ENCODE measurements at regions not wholly inside any gene's neighbourhood (a gene's known extent, or its start where the extent isn't known, plus 50 kb on each side); places are given as distances from the start of the nearest gene placed in this dataset.

GRCh38 chr15:87200149-87200548 is 1056.4 kb downstream of the NTRK3 start:
- Mint-ChIP-seq H3K9me3 (no peaks in the 10 kb centered on the region), H3K4me3 (no peak overlapping the region), H3K4me1 (peaks cover 11% of the 10 kb centered on the region), H3K36me3 (ENCODE audit: low read depth) (no peaks in the 10 kb centered on the region), H3K27me3 (ENCODE audit: low read depth, poor library complexity) (peaks cover 3% of the 10 kb centered on the region), H3K27ac (no peak overlapping the region)
- no peak for DNase-seq
- TF ChIP-seq CTCF (IDR thresholded peaks at IDR 0.05): no peak

GRCh38 chr15:87197981-87198380 is 1058.6 kb downstream of the NTRK3 start:
- TF ChIP-seq CTCF (IDR thresholded peaks at IDR 0.05): no peak
- peaks cover 6% of the 10 kb centered on the region for H3K27me3 Mint-ChIP-seq (ENCODE audit: low read depth, poor library complexity)
- H3K4me3 Mint-ChIP-seq: no peak overlapping the region
- H3K27ac Mint-ChIP-seq: no peak overlapping the region
- no peaks in the 10 kb centered on the region for H3K9me3 Mint-ChIP-seq
- no peak for DNase-seq
- no peaks in the 10 kb centered on the region for H3K36me3 Mint-ChIP-seq (ENCODE audit: low read depth)
- H3K4me1 Mint-ChIP-seq: peaks cover 16% of the 10 kb centered on the region

- H3K27me3 Mint-ChIP-seq (ENCODE audit: low read depth, poor library complexity): peaks cover 6% of the 10 kb centered on the region
Measured at GRCh38 chr15:87196498-87196897, 1060.0 kb downstream of the NTRK3 start.

GRCh38 chr15:87193481-87193880 is 1063.1 kb downstream of the NTRK3 start:
- no peak for TF ChIP-seq CTCF (IDR thresholded peaks at IDR 0.05)
- Mint-ChIP-seq H3K9me3 (no peaks in the 10 kb centered on the region), H3K4me1 (peaks cover 5% of the 10 kb centered on the region), H3K4me3 (no peak overlapping the region), H3K27ac (no peak overlapping the region), H3K27me3 (ENCODE audit: low read depth, poor library complexity) (peaks cover 5% of the 10 kb centered on the region), H3K36me3 (ENCODE audit: low read depth) (no peaks in the 10 kb centered on the region)
- no peak for DNase-seq

More at GRCh38 chr15:87196498-87196897, 1060.0 kb downstream of the NTRK3 start:
- no peak for TF ChIP-seq CTCF (IDR thresholded peaks at IDR 0.05)
- no peak overlapping the region for H3K27ac Mint-ChIP-seq
- no peaks in the 10 kb centered on the region for H3K9me3 Mint-ChIP-seq
- DNase-seq: no peak
- H3K4me1 Mint-ChIP-seq: peaks cover 16% of the 10 kb centered on the region
- no peaks in the 10 kb centered on the region for H3K36me3 Mint-ChIP-seq (ENCODE audit: low read depth)
- no peak overlapping the region for H3K4me3 Mint-ChIP-seq

- peaks cover 3% of the 10 kb centered on the region for H3K9me3 Mint-ChIP-seq
- H3K36me3 Mint-ChIP-seq (ENCODE audit: low read depth): no peaks in the 10 kb centered on the region
- H3K27me3 Mint-ChIP-seq (ENCODE audit: low read depth, poor library complexity): no peaks in the 10 kb centered on the region
- no peak for TF ChIP-seq CTCF (IDR thresholded peaks at IDR 0.05)
- no peak overlapping the region for H3K4me3 Mint-ChIP-seq
- no peak overlapping the region for H3K27ac Mint-ChIP-seq
- no peak for DNase-seq
- H3K4me1 Mint-ChIP-seq: no peaks in the 10 kb centered on the region
Measured at GRCh38 chr15:87167706-87168105, 1088.0 kb downstream of the AGBL1 start.

GRCh38 chr15:87167055-87167454 is 1087.4 kb downstream of the AGBL1 start:
- peaks cover 3% of the 10 kb centered on the region for H3K9me3 Mint-ChIP-seq
- no peak for TF ChIP-seq CTCF (IDR thresholded peaks at IDR 0.05)
- H3K4me3 Mint-ChIP-seq: no peak overlapping the region
- H3K27ac Mint-ChIP-seq: no peak overlapping the region
- H3K36me3 Mint-ChIP-seq (ENCODE audit: low read depth): no peaks in the 10 kb centered on the region
- no peaks in the 10 kb centered on the region for H3K4me1 Mint-ChIP-seq
- no peaks in the 10 kb centered on the region for H3K27me3 Mint-ChIP-seq (ENCODE audit: low read depth, poor library complexity)
- no peak for DNase-seq

Measured in nephron progenitor cell (in vitro differentiated cells).